ENCODE measurements at regions not wholly inside any gene's neighbourhood (a gene's known extent, or its start where the extent isn't known, plus 50 kb on each side); places are given as distances from the start of the nearest gene placed in this dataset.

- no peak overlapping the region for H3K4me3 ChIP-seq
- H3K27ac ChIP-seq: no peak overlapping the region
- H3K9me3 ChIP-seq (replicated peaks in 1 of 3): no peaks in the 10 kb centered on the region
- TF ChIP-seq POLR2A (IDR thresholded peaks at IDR 0.05) (no peak), CTCF (IDR thresholded peaks at IDR 0.05) (no peak)
- H3K36me3 ChIP-seq (replicated peaks in 1 of 2): no peaks in the 10 kb centered on the region
- H3K4me1 ChIP-seq (replicated peaks in 1 of 2): no peaks in the 10 kb centered on the region
- H3K27me3 ChIP-seq: no peaks in the 10 kb centered on the region
- no peak for DNase-seq
- 79 to 85% (median 82%) methylated on average over 7 of the region's 7 CpGs for WGBS, 4 donors
- intact Hi-C loops (cut with DNase I): no loop called here
Observed at GRCh38 chr20:25135031-25135430, 53.1 kb upstream of the VSX1 start.

GRCh38 chr20:25136056-25136455 lies 54.1 kb upstream of the VSX1 start:
- TF ChIP-seq POLR2A (IDR thresholded peaks at IDR 0.05) (no peak), CTCF (IDR thresholded peaks at IDR 0.05) (no peak)
- H3K9me3 ChIP-seq (replicated peaks in 1 of 3): no peaks in the 10 kb centered on the region
- intact Hi-C loops (cut with DNase I): no loop called here
- no peak for DNase-seq
- H3K4me1 ChIP-seq (replicated peaks in 1 of 2): no peaks in the 10 kb centered on the region
- no peaks in the 10 kb centered on the region for H3K36me3 ChIP-seq (replicated peaks in 1 of 2)
- H3K27me3 ChIP-seq: no peaks in the 10 kb centered on the region
- H3K4me3 ChIP-seq: no peak overlapping the region
- 79 to 100% (median 83%) methylated on average over 1 of the region's 1 CpG for WGBS, 4 donors
- no peak overlapping the region for H3K27ac ChIP-seq

GRCh38 chr20:25136643-25137559 lies 55.0 kb upstream of the VSX1 start:
- Histone ChIP-seq H3K36me3 (replicated peaks in 1 of 2) (no peaks in the 10 kb centered on the region), H3K9me3 (replicated peaks in 1 of 3) (no peaks in the 10 kb centered on the region), H3K27me3 (no peaks in the 10 kb centered on the region), H3K27ac (no peak overlapping the region), H3K4me1 (replicated peaks in 1 of 2) (no peaks in the 10 kb centered on the region), H3K4me3 (no peak overlapping the region)
- 57 to 75% (median 59%) methylated on average over 5 to 6 of the region's 6 CpGs for WGBS, 4 donors
- DNase-seq: peak in 6 of 7 donors; percentile 47 to 60 (median 53)
- intact Hi-C loops (cut with DNase I): no loop called here
- TF ChIP-seq CTCF (IDR thresholded peaks at IDR 0.05) (no peak), POLR2A (IDR thresholded peaks at IDR 0.05) (no peak)

- intact Hi-C loops (cut with DNase I): no loop called here
- Histone ChIP-seq H3K9me3 (replicated peaks in 1 of 3) (no peaks in the 10 kb centered on the region), H3K27ac (no peak overlapping the region), H3K4me1 (replicated peaks in 1 of 2) (no peaks in the 10 kb centered on the region), H3K27me3 (no peaks in the 10 kb centered on the region), H3K36me3 (replicated peaks in 1 of 2) (no peaks in the 10 kb centered on the region), H3K4me3 (no peak overlapping the region)
- WGBS, 4 donors: 68 to 74% (median 70%) methylated on average over 12 of the region's 12 CpGs
- peak in 5 of 7 donors; percentile 22 to 61 (median 35) for DNase-seq
- TF ChIP-seq CTCF (IDR thresholded peaks at IDR 0.05) (peak in 4 of 6 experiments; percentile 5 to 42 (median 34)), POLR2A (IDR thresholded peaks at IDR 0.05) (no peak)
Observed at GRCh38 chr20:25139029-25139705, 56.3 kb upstream of the ENTPD6 start.
